ENCODE measurements at regions not wholly inside any gene's neighbourhood (a gene's known extent, or its start where the extent isn't known, plus 50 kb on each side); places are given as distances from the start of the nearest gene placed in this dataset.
"Not testable (repeated sequence)": the region's sequence is repeated elsewhere in the genome, so short reads cannot be mapped to it uniquely, and the experiment has no call there.

GRCh38 chr2:238775591-238775990, 72.3 kb upstream of the TWIST2 start:
- no peak for DNase-seq

GRCh38 chr2:238776003-238776760, 71.7 kb upstream of the TWIST2 start:
- no peak for DNase-seq

DNA sequence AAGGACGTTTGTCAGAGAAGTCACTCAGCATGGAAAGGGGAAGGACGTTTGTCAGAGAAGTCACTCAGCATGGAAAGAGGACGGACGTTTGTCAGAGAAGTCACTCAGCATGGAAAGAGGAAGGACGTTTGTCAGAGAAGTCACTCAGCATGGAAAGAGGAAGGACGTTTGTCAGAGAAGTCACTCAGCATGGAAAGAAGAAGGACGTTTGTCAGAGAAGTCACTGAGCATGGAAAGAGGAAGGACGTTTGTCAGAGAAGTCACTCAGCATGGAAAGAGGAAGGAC, 71.2 kb upstream of the TWIST2 start:
- not testable (repeated sequence) for DNase-seq

DNA sequence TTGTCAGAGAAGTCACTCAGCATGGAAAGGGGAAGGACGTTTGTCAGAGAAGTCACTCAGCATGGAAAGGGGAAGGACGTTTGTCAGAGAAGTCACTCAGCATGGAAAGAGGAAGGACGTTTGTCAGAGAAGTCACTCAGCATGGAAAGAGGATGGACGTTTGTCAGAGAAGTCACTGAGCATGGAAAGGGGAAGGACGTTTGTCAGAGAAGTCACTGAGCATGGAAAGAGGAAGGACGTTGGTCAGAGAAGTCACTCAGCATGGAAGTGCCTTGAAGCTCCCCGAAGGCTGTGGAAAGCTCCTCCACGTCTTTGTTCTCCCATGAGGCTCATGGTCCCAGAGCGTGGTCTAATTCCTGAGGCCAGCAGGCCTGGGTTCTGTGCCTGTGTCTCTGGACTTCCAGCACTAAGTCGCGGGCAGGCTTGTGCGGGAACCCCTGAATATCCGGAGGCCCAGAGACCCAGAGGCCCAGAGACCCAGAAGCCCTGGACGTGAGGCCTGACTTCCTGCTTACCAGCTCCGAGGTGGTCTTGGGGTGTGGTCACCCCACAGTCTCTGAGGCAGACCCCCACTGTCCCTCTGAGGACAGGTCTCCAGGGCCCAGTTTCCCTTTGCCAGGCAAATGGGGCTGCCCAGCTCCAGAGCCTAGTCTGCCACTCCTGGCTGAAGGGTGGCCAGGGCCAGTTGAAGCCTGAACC, 70.4 kb upstream of the TWIST2 start:
- no peak for DNase-seq

DNA sequence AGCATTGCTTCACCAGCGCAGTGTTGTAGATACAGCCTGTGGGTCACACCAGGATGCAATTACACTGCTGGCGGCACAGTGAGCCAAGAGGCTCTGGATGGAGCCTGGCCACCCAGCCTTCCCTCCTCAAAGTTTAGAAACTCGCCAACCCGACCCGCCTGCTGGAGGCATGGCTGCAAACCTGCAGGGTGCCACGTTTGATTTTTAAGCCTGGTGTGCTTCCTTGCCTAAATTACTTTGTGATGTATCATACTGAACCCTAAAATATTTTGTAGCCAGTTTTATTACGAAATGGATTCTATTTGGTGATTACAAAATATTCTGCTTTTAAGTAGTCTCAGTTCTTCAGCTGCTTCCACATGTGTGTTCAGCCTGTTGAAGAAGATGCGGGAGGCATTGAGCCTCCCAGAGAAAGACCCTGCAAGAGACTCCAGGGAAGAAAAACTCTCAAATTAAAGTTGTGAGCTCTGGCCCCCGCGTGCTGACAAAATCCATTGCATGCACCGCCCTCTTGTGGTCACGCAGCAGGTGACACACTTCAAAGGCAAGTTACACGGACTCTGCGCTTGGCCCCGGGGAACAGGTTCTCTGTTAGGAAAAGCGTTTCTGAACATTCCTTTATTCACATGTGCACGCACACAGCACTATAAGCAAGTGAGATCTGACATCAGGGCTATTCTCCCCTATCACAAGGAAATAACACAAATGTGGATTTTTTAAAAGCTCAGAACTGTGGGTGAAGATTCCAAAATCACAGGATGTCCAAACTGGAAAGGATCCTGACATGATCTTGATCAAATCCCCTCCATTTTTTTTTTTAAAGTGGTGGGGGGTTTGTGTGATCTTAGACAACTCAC, 63.0 kb upstream of the TWIST2 start:
- DNase-seq = peak in 38 of 56 donors; percentile 5 to 83 (median 38)

DNA sequence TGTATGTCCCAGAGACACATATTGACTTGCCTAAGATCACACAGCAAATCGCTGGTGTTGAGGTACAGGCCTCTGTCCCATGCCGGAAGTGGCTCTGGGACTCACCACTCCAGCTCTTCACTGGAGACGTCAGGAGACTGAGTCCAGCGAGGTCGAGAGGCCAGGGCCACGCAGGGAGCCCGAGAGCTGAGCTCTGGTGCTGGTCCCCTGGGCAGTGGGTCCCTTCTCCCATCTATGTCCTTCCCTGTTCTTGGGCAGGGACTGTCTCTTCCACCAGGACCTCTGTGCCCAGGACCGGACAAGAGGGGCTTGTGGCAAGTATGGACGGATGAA, 62.4 kb upstream of the TWIST2 start:
- DNase-seq = no peak

DNA sequence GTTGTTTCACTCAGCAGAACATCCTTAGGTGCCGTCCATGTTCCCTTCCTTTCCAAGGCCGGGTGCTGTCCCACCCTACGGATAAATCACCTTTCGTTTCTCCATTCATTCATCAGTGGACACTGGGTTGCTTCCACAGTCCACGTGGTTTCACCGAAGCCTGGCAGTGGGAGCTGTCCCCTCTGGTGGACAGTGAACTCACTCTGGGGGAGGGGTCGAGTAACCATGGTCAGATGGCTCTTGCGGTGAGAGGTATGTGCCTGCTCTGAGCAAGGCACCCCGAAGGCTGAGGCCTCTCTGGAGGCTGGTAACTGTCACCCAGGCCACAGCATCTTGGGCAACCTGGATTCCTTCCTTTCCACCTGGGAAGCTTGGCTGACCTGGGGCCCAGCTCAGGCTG, 61.5 kb upstream of the TWIST2 start:
- no peak for DNase-seq

DNA sequence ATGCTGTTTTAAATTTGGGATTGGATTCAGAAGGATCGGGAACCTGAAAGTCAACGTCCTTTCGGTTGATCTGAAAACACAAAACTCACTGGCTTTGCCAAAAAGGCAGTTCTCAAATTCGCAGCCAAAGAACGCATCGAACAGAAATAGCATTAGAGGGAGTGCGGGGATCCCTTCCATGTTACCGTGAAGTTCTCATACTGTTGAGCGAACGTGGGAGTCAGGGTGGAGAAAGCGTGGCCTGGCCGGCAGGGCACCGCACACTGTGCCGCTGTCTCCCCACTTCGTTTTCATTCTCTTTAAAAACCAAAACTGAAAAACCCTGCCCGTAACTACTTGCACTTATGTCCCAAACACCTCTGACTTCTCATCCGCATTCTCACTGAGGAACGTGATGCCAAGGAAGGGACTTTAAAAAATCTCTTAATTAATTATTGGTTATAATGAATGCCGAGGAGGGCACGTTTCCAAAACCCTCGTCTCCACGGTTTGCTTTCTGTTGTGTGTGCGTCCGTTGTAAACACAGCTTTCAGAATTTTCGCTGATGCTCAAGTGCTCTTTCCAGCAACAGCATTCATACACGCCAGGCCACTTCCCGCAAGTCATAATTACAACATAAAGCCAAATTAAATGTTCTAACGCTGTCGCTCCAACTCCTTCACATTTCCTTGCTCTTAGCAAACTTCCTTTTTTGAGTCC, 60.9 kb upstream of the TWIST2 start:
- DNase-seq = no peak

DNA sequence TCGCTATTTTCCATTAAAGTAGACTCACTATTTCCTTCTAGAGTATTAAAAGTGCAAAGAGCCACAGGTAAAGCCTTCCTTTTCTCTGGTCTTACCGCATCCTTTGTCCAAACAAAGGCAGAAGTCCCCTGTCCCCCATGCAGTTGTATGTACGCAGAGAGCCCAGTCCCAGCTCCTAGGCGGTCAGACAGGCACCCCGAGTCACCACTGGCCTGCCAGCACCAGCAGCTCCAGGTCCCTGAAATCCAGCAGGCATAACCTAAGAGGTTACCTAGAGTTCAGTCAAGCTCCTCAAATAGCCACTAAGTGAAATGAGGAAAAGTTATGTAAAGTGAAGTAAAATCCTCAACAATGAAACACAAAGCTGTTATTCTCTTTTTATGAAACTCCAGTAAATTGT, 60.4 kb upstream of the TWIST2 start:
- DNase-seq = no peak

DNA sequence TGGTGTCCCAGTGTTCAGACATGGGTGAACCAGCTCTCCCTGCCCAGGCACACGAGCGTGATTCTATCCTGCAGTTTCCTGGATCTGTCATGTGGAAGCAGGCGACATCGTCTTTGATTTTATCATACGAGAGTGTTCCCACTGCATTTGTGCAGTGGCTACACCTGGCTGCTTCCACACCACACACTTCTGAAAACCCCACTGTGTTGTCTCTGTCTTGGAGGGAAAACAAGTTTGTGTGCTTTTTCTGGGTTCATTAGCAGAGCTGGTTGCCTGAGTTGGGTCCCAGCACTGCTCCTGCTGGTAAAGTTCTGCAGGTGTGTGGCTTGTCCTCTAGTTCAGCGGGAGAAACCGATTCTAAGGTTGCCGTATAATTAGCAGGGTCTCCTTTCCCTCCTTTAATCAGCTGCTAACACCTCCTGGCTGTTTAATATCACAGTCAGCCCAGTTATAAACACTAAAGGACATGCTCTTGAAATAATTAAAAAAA, 58.5 kb upstream of the TWIST2 start:
- DNase-seq = no peak

DNA sequence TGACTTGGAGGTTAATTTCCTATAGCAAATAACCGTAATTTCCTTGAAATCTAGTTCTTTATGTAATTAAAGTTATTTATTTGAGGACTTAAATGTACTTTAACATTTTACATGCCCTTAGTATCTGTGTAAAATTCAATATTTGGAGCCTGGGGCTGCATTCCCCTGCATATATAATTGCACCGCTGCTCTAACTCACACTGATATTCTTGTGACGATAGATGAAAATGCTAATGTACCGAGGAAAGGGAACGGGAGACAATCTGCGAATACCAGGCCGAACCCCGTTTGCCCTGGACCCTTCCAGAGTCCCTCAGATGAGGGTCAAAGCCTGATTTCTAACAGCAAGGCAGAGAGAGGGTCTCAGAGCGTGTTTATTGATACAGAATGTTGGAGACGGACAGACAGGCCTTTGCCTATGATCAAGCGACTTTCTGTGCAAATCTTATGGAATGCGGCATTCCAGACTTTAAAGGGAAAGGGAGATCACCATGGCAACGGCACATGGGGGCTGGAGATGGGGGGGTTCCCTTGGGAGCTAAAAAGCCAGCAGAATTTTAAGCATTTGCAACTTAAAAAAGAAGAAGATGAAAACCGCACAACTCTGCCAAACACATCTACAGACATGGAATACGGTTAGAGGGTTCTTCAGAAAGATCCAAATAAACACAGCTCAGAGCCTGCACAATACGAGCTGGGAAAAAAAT, 57.6 kb upstream of the TWIST2 start:
- DNase-seq = peak in 1 of 56 donors; percentile 1

DNA sequence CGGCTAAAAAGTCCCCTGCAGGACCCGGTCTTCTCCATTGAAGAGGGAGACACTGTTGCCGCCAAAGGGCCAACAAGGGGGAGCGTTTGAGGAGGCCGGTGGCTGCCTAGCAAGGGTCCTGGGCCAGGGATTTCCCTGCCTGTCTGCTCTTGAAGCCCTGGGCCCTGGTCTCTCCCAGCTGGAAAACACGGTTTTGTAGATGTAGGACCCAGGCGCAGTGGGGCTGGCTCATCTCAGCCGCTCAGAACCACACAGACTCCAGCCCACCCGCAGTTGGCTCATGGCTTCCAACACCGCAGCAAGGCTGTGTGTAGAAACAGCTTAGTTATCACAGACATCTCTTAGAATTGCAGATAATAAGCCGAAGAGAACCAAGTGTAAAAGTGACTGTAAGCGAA, 57.1 kb upstream of the TWIST2 start:
- DNase-seq = no peak

DNA sequence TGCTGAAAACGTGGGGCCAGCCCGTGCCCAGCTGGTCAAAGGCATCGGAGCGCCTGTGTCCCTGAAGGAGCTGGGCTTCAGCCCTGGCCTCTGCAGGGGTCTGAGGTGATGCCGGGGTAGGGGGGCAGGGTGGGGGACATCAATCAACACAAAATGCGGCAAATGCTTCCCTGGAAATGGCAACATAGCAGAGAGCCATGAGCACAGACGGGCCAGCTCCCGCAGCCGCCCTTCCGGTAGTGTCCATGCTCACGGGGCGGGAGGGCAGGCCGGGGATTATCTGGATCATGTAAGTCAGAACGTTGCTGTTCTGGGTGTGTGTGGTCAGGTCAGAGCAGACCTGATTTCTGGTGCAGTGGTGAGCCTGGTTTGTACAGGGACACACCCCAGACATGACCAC, 56.5 kb upstream of the TWIST2 start:
- no peak for DNase-seq

DNA sequence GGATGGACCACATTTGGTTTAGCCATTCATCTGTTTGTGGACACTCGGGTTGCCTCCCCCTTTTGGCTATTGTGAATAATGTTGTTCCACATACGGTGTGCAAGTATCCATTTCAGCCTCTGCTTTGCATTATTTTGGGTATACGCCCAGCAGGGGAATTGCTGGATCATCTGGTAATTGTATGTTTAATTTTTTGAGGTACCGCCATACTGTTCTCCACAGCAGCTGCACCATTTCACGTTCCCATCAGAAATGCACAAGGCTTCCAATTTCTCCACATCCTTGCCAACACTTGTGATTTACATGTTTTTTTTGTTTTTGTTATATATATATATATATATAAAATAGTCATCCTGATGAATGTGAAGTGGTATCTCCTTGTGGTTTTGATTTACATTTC, 54.6 kb upstream of the TWIST2 start:
- DNase-seq = no peak

- DNase-seq = no peak
These were observed 54.0 kb upstream of the TWIST2 start for GRCh38 chr2:238793801-238794449.

DNA sequence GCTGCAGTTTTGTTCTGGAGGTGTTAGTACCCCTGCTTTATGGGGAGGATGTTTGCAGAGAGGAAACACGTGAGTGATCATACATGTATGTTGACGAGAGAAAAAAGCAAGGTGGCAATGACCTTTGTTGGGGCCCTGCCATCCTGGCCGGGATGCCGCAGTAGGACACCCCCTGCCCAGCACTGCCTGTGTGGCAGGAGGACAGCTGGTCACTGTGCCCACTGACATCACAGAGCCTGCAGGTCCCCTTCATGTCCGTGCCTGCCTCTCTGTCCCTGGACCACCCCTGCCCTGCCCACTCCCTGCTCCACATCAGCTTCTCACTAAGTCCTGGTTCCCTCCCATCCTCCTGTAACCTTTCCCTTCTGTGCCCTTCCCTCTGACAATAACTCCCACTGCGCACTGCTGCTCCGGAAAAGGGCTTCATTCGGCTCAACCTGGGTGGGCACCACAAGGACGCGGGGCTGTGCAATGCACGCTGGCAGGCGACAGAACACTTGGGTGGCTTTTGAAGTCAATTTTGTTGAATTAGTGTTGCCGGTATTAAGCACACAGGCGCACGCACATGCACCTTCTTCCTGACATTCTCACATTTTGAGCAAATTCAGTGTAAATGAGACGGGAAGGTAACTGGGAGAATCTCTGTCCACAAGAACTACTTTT, 51.5 kb upstream of the TWIST2 start:
- no peak for DNase-seq

DNA sequence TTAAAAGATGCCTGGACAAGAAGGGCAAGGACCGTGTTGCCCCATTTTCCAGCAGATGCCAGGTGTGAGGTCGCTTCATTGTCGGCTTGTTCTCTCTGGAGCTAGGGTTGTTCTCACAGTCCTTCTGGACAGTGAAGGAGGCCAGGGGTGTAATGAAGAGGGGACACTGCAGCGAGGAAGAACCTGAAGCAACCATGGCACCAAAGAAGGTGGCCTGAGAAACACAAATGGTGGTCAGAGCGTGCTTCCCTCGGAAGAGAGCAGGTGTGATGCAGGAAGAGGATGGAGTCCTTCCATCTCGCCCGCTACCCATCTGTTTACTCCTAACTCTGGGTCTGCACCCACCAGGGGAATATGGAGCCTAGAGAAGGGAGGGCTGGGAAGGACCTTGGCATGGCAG, 50.3 kb upstream of the TWIST2 start:
- no peak for DNase-seq

Data from nucleus accumbens (tissue), 56 donors.